GM21723 (cell line): ENCODE measurements at regions not wholly inside any gene's neighbourhood (a gene's known extent, or its start where the extent isn't known, plus 50 kb on each side); places are given as distances from the start of the nearest gene placed in this dataset.
"Not testable (repeated sequence)": the region's sequence is repeated elsewhere in the genome, so short reads cannot be mapped to it uniquely, and the experiment has no call there.

Source experiments
- ATAC-seq: cut with Tn5 transposase; IDR thresholded peaks from one replicate; pipeline ENCODE4 v1.9.1; 2021; ENCODE audit warnings: mild to moderate bottlenecking, moderate library complexity; ENCODE audit not compliant: unreplicated experiment

GRCh38 chr6:21708320-21708580 is 114.7 kb downstream of the SOX4 start:
- no peak for ATAC-seq

GRCh38 chr6:21710216-21710615 is 116.7 kb downstream of the SOX4 start:
- ATAC-seq = no peak

GRCh38 chr6:21710908-21711627 is 117.5 kb downstream of the SOX4 start:
- ATAC-seq = no peak

GRCh38 chr6:21712213-21712612 is 118.7 kb downstream of the SOX4 start:
- no peak for ATAC-seq

GRCh38 chr6:21713481-21713880 is 119.9 kb downstream of the SOX4 start:
- no peak for ATAC-seq

- no peak for ATAC-seq
Measured at GRCh38 chr6:21715180-21715579, 121.6 kb downstream of the SOX4 start.

GRCh38 chr6:21722510-21722909 is 129.0 kb downstream of the SOX4 start:
- no peak for ATAC-seq

- no peak for ATAC-seq
Measured at GRCh38 chr6:21726676-21727075, 133.1 kb downstream of the SOX4 start.

GRCh38 chr6:21728141-21728540 is 134.6 kb downstream of the SOX4 start:
- no peak for ATAC-seq

GRCh38 chr6:21729431-21729830 is 135.9 kb downstream of the SOX4 start:
- no peak for ATAC-seq

- no peak for ATAC-seq
Measured at GRCh38 chr6:21730533-21730932, 137.0 kb downstream of the SOX4 start.

- ATAC-seq = no peak
Measured at GRCh38 chr6:21731411-21732031, 138.0 kb downstream of the SOX4 start.

GRCh38 chr6:21732032-21732730 is 138.6 kb downstream of the SOX4 start:
- not testable (repeated sequence) for ATAC-seq

- ATAC-seq = no peak
Measured at GRCh38 chr6:21732731-21733130, 139.2 kb downstream of the SOX4 start.

GRCh38 chr6:21733311-21733710 is 139.8 kb downstream of the SOX4 start:
- ATAC-seq = no peak

GRCh38 chr6:21734204-21734603 is 140.7 kb downstream of the SOX4 start:
- no peak for ATAC-seq

- no peak for ATAC-seq
Measured at GRCh38 chr6:21738180-21739094, 144.9 kb downstream of the SOX4 start.

GRCh38 chr6:21739241-21739640 is 145.7 kb downstream of the SOX4 start:
- ATAC-seq = no peak

- ATAC-seq = no peak
Measured at GRCh38 chr6:21739838-21740237, 146.3 kb downstream of the SOX4 start.

- no peak for ATAC-seq
Measured at GRCh38 chr6:21740376-21741124, 147.0 kb downstream of the SOX4 start.
